Islet precursor cell (in vitro differentiated cells): ENCODE measurements at regions not wholly inside any gene's neighbourhood (a gene's known extent, or its start where the extent isn't known, plus 50 kb on each side); places are given as distances from the start of the nearest gene placed in this dataset.
A peak's percentile ranks its signal among the peaks of the same experiment; 100 is the strongest.

Experiments used
- DNase-seq: peaks from one replicate; pipeline ENCODE4 v3.0.0-alpha.2; 2018

- DNase-seq: no peak
These were observed 103.7 kb upstream of the TPM1 start for GRCh38 chr15:62938825-62939224.

GRCh38 chr15:62940093-62940754 lies 102.3 kb upstream of the TPM1 start:
- no peak for DNase-seq

GRCh38 chr15:62940755-62941361 lies 101.7 kb upstream of the TPM1 start:
- DNase-seq: peak; percentile 93

GRCh38 chr15:62941699-62942098 lies 100.8 kb upstream of the TPM1 start:
- no peak for DNase-seq

GRCh38 chr15:62942428-62942827 lies 100.1 kb upstream of the TPM1 start:
- DNase-seq: no peak

- no peak for DNase-seq
These were observed 97.5 kb upstream of the TPM1 start for GRCh38 chr15:62945063-62945462.

GRCh38 chr15:62945760-62946159 lies 96.8 kb upstream of the TPM1 start:
- DNase-seq: no peak

GRCh38 chr15:62946940-62947339 lies 95.6 kb upstream of the TPM1 start:
- no peak for DNase-seq

GRCh38 chr15:62950462-62950931 lies 92.0 kb upstream of the TPM1 start:
- no peak for DNase-seq

GRCh38 chr15:62951481-62951880 lies 91.1 kb upstream of the TPM1 start:
- no peak for DNase-seq

- DNase-seq: no peak
These were observed 89.5 kb upstream of the TPM1 start for GRCh38 chr15:62953021-62953420.

- no peak for DNase-seq
These were observed 89.0 kb upstream of the TPM1 start for GRCh38 chr15:62953496-62954045.

- DNase-seq: no peak
These were observed 85.4 kb upstream of the TPM1 start for GRCh38 chr15:62957130-62957529.

GRCh38 chr15:62958528-62959363 lies 83.8 kb upstream of the TPM1 start:
- DNase-seq: no peak

GRCh38 chr15:62961134-62961533 lies 81.4 kb upstream of the TPM1 start:
- DNase-seq: no peak

- no peak for DNase-seq
These were observed 80.2 kb upstream of the TPM1 start for GRCh38 chr15:62962101-62962995.

- no peak for DNase-seq
These were observed 78.3 kb upstream of the TPM1 start for GRCh38 chr15:62964251-62964650.

- DNase-seq: no peak
These were observed 76.1 kb upstream of the TPM1 start for GRCh38 chr15:62966294-62967078.

GRCh38 chr15:62968699-62969098 lies 73.8 kb upstream of the TPM1 start:
- no peak for DNase-seq

GRCh38 chr15:62969442-62970089 lies 73.0 kb upstream of the TPM1 start:
- DNase-seq: no peak

GRCh38 chr15:62972814-62973213 lies 69.7 kb upstream of the TPM1 start:
- DNase-seq: no peak
